Upper lobe of left lung (tissue), 6 donors: ENCODE measurements at regions not wholly inside any gene's neighbourhood (a gene's known extent, or its start where the extent isn't known, plus 50 kb on each side); places are given as distances from the start of the nearest gene placed in this dataset.
A peak's percentile ranks its signal among the peaks of the same experiment; 100 is the strongest.
"Not testable (repeated sequence)": the region's sequence is repeated elsewhere in the genome, so short reads cannot be mapped to it uniquely, and the experiment has no call there.

ENCODE experiments used
- ATAC-seq, 2 donors: fragments of 200-7000 bp; cut with Tn5 transposase; one replicate each; pipeline ENCODE4 v1.9.1; 2022; ENCODE audit warnings: mild to moderate bottlenecking in 2 of 2, moderate library complexity in 2 of 2; ENCODE audit not compliant: low FRiP score in 2 of 2
- DNase-seq, 2 donors: peaks; one replicate each; pipeline ENCODE4 v3.0.0-alpha.2; 2019 to 2020
- H3K27ac ChIP-seq, 4 donors: fragments of 200-600 bp; sonication (generic); one replicate each; pipeline ENCODE4 v1.5.1; 2016 to 2019
- H3K27me3 ChIP-seq, 4 donors: fragments of 200-600 bp; sonication (generic); one replicate each; pipeline ENCODE4 v1.5.1; 2017 to 2019
- H3K36me3 ChIP-seq, 4 donors: fragments of 200-600 bp; sonication (generic); one replicate each; pipeline ENCODE4 v1.5.1; 2016 to 2019
- H3K4me1 ChIP-seq, 4 donors: fragments of 200-600 bp; sonication (generic); one replicate each; pipeline ENCODE4 v1.5.1; 2018 to 2019
- H3K4me3 ChIP-seq, 4 donors: fragments of 200-600 bp; sonication (generic); one replicate each; pipeline ENCODE4 v1.5.1; 2017 to 2019; ENCODE audit warnings: mild to moderate bottlenecking in 2 of 4, moderate library complexity in 1 of 4
- H3K9me3 ChIP-seq, 4 donors: fragments of 200-600 bp; sonication (generic); one replicate each; pipeline ENCODE4 v1.5.1; 2018 to 2019
- CTCF ChIP-seq, 6 experiments: fragments of 450-650 bp in 4 of 6; fragments of 200-600 bp in 2 of 6; sonication (generic) in 2 of 6; IDR thresholded peaks; one replicate each; pipeline ENCODE4 v1.5.1; 2016 to 2019; ENCODE audit warnings: antibody characterized with exemption in 6 of 6
- EP300 ChIP-seq, 4 donors: sonication (generic); formaldehyde crosslinking; IDR thresholded peaks; one replicate each; pipeline ENCODE4 v1.5.1; 2017; ENCODE audit warnings: antibody characterized with exemption in 4 of 4, control low read depth in 2 of 4
- POLR2A ChIP-seq, 4 donors: fragments of 450-650 bp; IDR thresholded peaks; one replicate each; pipeline ENCODE4 v1.5.1; 2016 to 2017; ENCODE audit warnings: antibody characterized with exemption in 4 of 4, mild to moderate bottlenecking in 2 of 4
- POLR2AphosphoS5 ChIP-seq, 2 donors: sonication (generic); formaldehyde crosslinking; IDR thresholded peaks; one replicate each; pipeline ENCODE4 v1.5.1; 2017; ENCODE audit warnings: antibody characterized with exemption in 2 of 2
- WGBS, 2 donors: methylation state at CpG; one replicate each; pipeline ENCODE4 v1.1.5; 2017 to 2018; 5-methylcytosine and 5-hydroxymethylcytosine counted together
- donor health status: DM: no; HTN: no; CAD: no; lungs with moderate emphysema.
- donor health status: DM: no; HTN: yes; CAD: no; lungs with severe emphysema.

- TF ChIP-seq POLR2AphosphoS5 (IDR thresholded peaks at IDR 0.05): no peak
- no peak for TF ChIP-seq POLR2A (IDR thresholded peaks at IDR 0.05)
- no peak for TF ChIP-seq EP300 (IDR thresholded peaks at IDR 0.05)
- TF ChIP-seq CTCF (IDR thresholded peaks at IDR 0.05): no peak
- Histone ChIP-seq H3K27me3 (no peaks in the 10 kb centered on the region), H3K4me1 (no peaks in the 10 kb centered on the region), H3K27ac (no peak overlapping the region), H3K4me3 (no peak overlapping the region), H3K36me3 (no peaks in the 10 kb centered on the region), H3K9me3 (no peaks in the 10 kb centered on the region)
- WGBS, 2 donors: 75% methylated on average over 6 of the region's 6 CpGs
- DNase-seq (no peak), ATAC-seq (no peak)
These were observed 74.0 kb upstream of the PKP2 start for GRCh38 chr12:32970465-32971110.

GRCh38 chr12:32964981-32965585, 68.5 kb upstream of the PKP2 start:
- ATAC-seq: no peak
- H3K27ac ChIP-seq: no peak overlapping the region
- no peak overlapping the region for H3K4me3 ChIP-seq
- TF ChIP-seq CTCF (IDR thresholded peaks at IDR 0.05) (no peak), POLR2A (IDR thresholded peaks at IDR 0.05) (no peak), EP300 (IDR thresholded peaks at IDR 0.05) (no peak), POLR2AphosphoS5 (IDR thresholded peaks at IDR 0.05) (no peak)
- H3K27me3 ChIP-seq: no peaks in the 10 kb centered on the region
- H3K4me1 ChIP-seq: no peaks in the 10 kb centered on the region
- H3K36me3 ChIP-seq: no peaks in the 10 kb centered on the region
- H3K9me3 ChIP-seq: no peaks in the 10 kb centered on the region
- 86 to 87% methylated on average over 9 of the region's 9 CpGs for WGBS, 2 donors
- DNase-seq: no peak

GRCh38 chr12:32956418-32956817, 59.8 kb upstream of the PKP2 start:
- H3K36me3 ChIP-seq, H3K4me1 ChIP-seq, H3K27me3 ChIP-seq, H3K9me3 ChIP-seq, H3K27ac ChIP-seq, ATAC-seq, H3K4me3 ChIP-seq: not testable (repeated sequence)
- 70 to 92% methylated on average over 8 to 10 of the region's 10 CpGs for WGBS, 2 donors
- DNase-seq: peak in 1 of 2 donors; percentile 50

- Histone ChIP-seq H3K9me3 (peaks cover 0 to 3% (median 0%) of the 10 kb centered on the region in 4 donors), H3K4me3 (no peak overlapping the region), H3K36me3 (no peaks in the 10 kb centered on the region), H3K4me1 (no peaks in the 10 kb centered on the region), H3K27me3 (no peaks in the 10 kb centered on the region), H3K27ac (no peak overlapping the region)
- ATAC-seq (no peak), DNase-seq (no peak)
- WGBS, 2 donors: 44 to 67% methylated on average over 3 of the region's 3 CpGs
- TF ChIP-seq POLR2AphosphoS5 (IDR thresholded peaks at IDR 0.05): no peak
- no peak for TF ChIP-seq POLR2A (IDR thresholded peaks at IDR 0.05)
- no peak for TF ChIP-seq EP300 (IDR thresholded peaks at IDR 0.05)
- no peak for TF ChIP-seq CTCF (IDR thresholded peaks at IDR 0.05)
These were observed 56.1 kb upstream of the PKP2 start for GRCh38 chr12:32952681-32953080.

GRCh38 chr12:32949815-32950214, 53.2 kb upstream of the PKP2 start:
- WGBS, 2 donors: 83 to 93% methylated on average over 3 of the region's 3 CpGs
- DNase-seq: no peak
- H3K4me1 ChIP-seq: no peaks in the 10 kb centered on the region
- TF ChIP-seq POLR2A (IDR thresholded peaks at IDR 0.05) (no peak), EP300 (IDR thresholded peaks at IDR 0.05) (no peak), POLR2AphosphoS5 (IDR thresholded peaks at IDR 0.05) (no peak), CTCF (IDR thresholded peaks at IDR 0.05) (no peak)
- H3K4me3 ChIP-seq: no peak overlapping the region
- no peak overlapping the region for H3K27ac ChIP-seq
- no peaks in the 10 kb centered on the region for H3K27me3 ChIP-seq
- no peak for ATAC-seq
- H3K9me3 ChIP-seq: no peaks in the 10 kb centered on the region
- H3K36me3 ChIP-seq: no peaks in the 10 kb centered on the region
